ENCODE measurements at regions not wholly inside any gene's neighbourhood (a gene's known extent, or its start where the extent isn't known, plus 50 kb on each side); places are given as distances from the start of the nearest gene placed in this dataset.

DNA sequence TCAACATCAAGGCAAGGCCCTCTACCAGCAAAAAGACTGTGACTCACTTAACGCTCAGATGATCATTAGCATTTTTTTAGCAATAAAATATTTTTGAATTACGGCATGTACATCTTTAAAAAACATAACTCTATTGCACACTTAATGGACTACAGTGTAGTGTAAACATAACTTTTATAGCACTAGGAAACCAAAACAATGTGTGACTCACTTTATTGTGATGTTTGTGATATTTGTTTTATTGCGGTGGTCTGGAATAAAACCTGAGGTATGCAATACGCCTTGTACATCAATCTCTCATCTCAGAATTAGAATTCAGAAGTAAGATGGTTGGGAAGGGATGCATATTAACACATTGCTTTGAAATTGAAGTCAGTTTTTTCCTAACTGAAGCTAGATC lies 106.9 kb upstream of the PTCH1 start:
- H3K9me3 ChIP-seq (ENCODE audit: control insufficient read depth in 3 of 3, low read length in 3 of 3), result peaks cover 0 to 2% (median 2%) of the 10 kb centered on the region in 3 donors
- no peak overlapping the region for H3K4me3 ChIP-seq (ENCODE audit: low read length in 3 of 3)
- no peak overlapping the region for H3K9ac ChIP-seq (ENCODE audit: low read depth in 1 of 3, low read length in 3 of 3)
- H3K27me3 ChIP-seq (ENCODE audit: control insufficient read depth in 3 of 3, insufficient read depth in 3 of 3, low read length in 3 of 3), result peaks cover 0 to 8% (median 2%) of the 10 kb centered on the region in 3 donors
- peaks cover 0 to 5% (median 4%) of the 10 kb centered on the region in 3 donors for H3K4me1 ChIP-seq (ENCODE audit: control insufficient read depth in 3 of 3, insufficient read depth in 3 of 3, low read length in 3 of 3)
- H3K36me3 ChIP-seq (ENCODE audit: control insufficient read depth in 3 of 3, insufficient read depth in 3 of 3, low read length in 3 of 3), result no peaks in the 10 kb centered on the region
- H3K27ac ChIP-seq (ENCODE audit: low read depth, low read length), result no peak overlapping the region

GRCh38 chr9:95620722-95621121 lies 104.0 kb upstream of the PTCH1 start:
- Histone ChIP-seq H3K36me3 (ENCODE audit: control insufficient read depth in 3 of 3, insufficient read depth in 3 of 3, low read length in 3 of 3) (no peaks in the 10 kb centered on the region), H3K4me1 (ENCODE audit: control insufficient read depth in 3 of 3, insufficient read depth in 3 of 3, low read length in 3 of 3) (no peaks in the 10 kb centered on the region), H3K4me3 (ENCODE audit: low read length in 3 of 3) (no peak overlapping the region), H3K27me3 (ENCODE audit: control insufficient read depth in 3 of 3, insufficient read depth in 3 of 3, low read length in 3 of 3) (peaks cover 0 to 18% (median 8%) of the 10 kb centered on the region in 3 donors), H3K9me3 (ENCODE audit: control insufficient read depth in 3 of 3, low read length in 3 of 3) (peaks cover 0 to 2% (median 0%) of the 10 kb centered on the region in 3 donors), H3K9ac (ENCODE audit: low read depth in 1 of 3, low read length in 3 of 3) (no peak overlapping the region), H3K27ac (ENCODE audit: low read depth, low read length) (no peak overlapping the region)

- Histone ChIP-seq H3K4me3 (ENCODE audit: low read length in 3 of 3) (no peak overlapping the region), H3K9me3 (ENCODE audit: control insufficient read depth in 3 of 3, low read length in 3 of 3) (peaks cover 0 to 2% (median 0%) of the 10 kb centered on the region in 3 donors), H3K9ac (ENCODE audit: low read depth in 1 of 3, low read length in 3 of 3) (no peak overlapping the region), H3K27me3 (ENCODE audit: control insufficient read depth in 3 of 3, insufficient read depth in 3 of 3, low read length in 3 of 3) (peaks cover 0 to 18% (median 8%) of the 10 kb centered on the region in 3 donors), H3K4me1 (ENCODE audit: control insufficient read depth in 3 of 3, insufficient read depth in 3 of 3, low read length in 3 of 3) (no peaks in the 10 kb centered on the region), H3K27ac (ENCODE audit: low read depth, low read length) (no peak overlapping the region), H3K36me3 (ENCODE audit: control insufficient read depth in 3 of 3, insufficient read depth in 3 of 3, low read length in 3 of 3) (no peaks in the 10 kb centered on the region)
These were observed 103.5 kb upstream of the PTCH1 start for GRCh38 chr9:95620314-95620713.

- H3K9ac ChIP-seq (ENCODE audit: low read depth in 1 of 3, low read length in 3 of 3), result no peak overlapping the region
- H3K36me3 ChIP-seq (ENCODE audit: control insufficient read depth in 3 of 3, insufficient read depth in 3 of 3, low read length in 3 of 3), result no peaks in the 10 kb centered on the region
- no peak overlapping the region for H3K4me3 ChIP-seq (ENCODE audit: low read length in 3 of 3)
- H3K4me1 ChIP-seq (ENCODE audit: control insufficient read depth in 3 of 3, insufficient read depth in 3 of 3, low read length in 3 of 3), result no peaks in the 10 kb centered on the region
- H3K27ac ChIP-seq (ENCODE audit: low read depth, low read length), result no peak overlapping the region
- H3K27me3 ChIP-seq (ENCODE audit: control insufficient read depth in 3 of 3, insufficient read depth in 3 of 3, low read length in 3 of 3), result peaks cover 5 to 16% (median 8%) of the 10 kb centered on the region in 3 donors
- peaks cover 0 to 5% (median 2%) of the 10 kb centered on the region in 3 donors for H3K9me3 ChIP-seq (ENCODE audit: control insufficient read depth in 3 of 3, low read length in 3 of 3)
These were observed 98.5 kb upstream of the PTCH1 start for GRCh38 chr9:95615246-95615645.

GRCh38 chr9:95613670-95614069 lies 96.9 kb upstream of the PTCH1 start:
- Histone ChIP-seq H3K4me3 (ENCODE audit: low read length in 3 of 3) (no peak overlapping the region), H3K27me3 (ENCODE audit: control insufficient read depth in 3 of 3, insufficient read depth in 3 of 3, low read length in 3 of 3) (peaks cover 5 to 12% (median 8%) of the 10 kb centered on the region in 3 donors), H3K9me3 (ENCODE audit: control insufficient read depth in 3 of 3, low read length in 3 of 3) (peaks cover 0 to 5% (median 0%) of the 10 kb centered on the region in 3 donors), H3K36me3 (ENCODE audit: control insufficient read depth in 3 of 3, insufficient read depth in 3 of 3, low read length in 3 of 3) (no peaks in the 10 kb centered on the region), H3K27ac (ENCODE audit: low read depth, low read length) (no peak overlapping the region), H3K4me1 (ENCODE audit: control insufficient read depth in 3 of 3, insufficient read depth in 3 of 3, low read length in 3 of 3) (no peaks in the 10 kb centered on the region), H3K9ac (ENCODE audit: low read depth in 1 of 3, low read length in 3 of 3) (no peak overlapping the region)

- Histone ChIP-seq H3K36me3 (ENCODE audit: control insufficient read depth in 3 of 3, insufficient read depth in 3 of 3, low read length in 3 of 3) (no peaks in the 10 kb centered on the region), H3K9ac (ENCODE audit: low read depth in 1 of 3, low read length in 3 of 3) (no peak overlapping the region), H3K27me3 (ENCODE audit: control insufficient read depth in 3 of 3, insufficient read depth in 3 of 3, low read length in 3 of 3) (peaks cover 0 to 9% (median 7%) of the 10 kb centered on the region in 3 donors), H3K27ac (ENCODE audit: low read depth, low read length) (no peak overlapping the region), H3K9me3 (ENCODE audit: control insufficient read depth in 3 of 3, low read length in 3 of 3) (peaks cover 0 to 5% (median 0%) of the 10 kb centered on the region in 3 donors), H3K4me3 (ENCODE audit: low read length in 3 of 3) (no peak overlapping the region), H3K4me1 (ENCODE audit: control insufficient read depth in 3 of 3, insufficient read depth in 3 of 3, low read length in 3 of 3) (no peaks in the 10 kb centered on the region)
These were observed 94.6 kb upstream of the PTCH1 start for GRCh38 chr9:95611354-95611753.

DNA sequence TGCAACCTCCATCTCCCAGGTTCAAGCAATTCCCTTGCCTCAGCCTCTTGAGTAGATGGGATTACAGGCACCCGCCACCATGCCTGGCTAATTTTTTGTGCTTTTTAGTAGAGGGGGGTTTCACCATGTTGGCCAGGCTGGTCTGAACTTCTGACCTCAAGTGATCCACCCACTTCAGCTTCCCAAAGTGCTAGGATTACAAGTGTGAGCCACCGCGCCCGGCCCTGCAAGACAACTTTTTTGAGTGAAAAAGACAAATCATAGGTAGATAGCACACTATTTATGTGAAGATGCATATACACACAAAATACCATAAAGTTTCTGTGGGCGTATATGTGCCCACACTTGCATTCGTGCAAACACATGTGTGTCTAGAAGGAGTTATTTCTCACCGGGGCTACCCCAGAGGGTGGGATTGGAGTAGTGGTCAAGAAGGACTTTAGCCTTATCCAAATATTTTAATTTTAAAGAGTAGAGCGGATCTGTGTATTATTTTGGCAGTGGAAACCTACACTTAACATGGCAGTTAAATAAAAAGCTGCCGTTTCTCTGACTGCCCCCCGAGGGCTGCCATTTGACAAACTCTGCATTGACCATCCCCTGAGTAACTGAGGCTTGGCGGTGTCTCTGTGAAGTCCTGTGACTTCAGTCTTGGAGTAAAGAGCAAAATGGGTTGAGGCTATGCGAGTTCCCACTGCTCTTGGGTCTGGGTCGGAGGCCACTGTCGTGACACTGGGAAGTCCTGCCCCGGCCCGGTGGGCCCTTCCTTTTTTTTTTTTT lies 93.4 kb upstream of the PTCH1 start:
- Histone ChIP-seq H3K27ac (ENCODE audit: low read depth, low read length) (no peak overlapping the region), H3K36me3 (ENCODE audit: control insufficient read depth in 3 of 3, insufficient read depth in 3 of 3, low read length in 3 of 3) (no peaks in the 10 kb centered on the region), H3K9me3 (ENCODE audit: control insufficient read depth in 3 of 3, low read length in 3 of 3) (peaks cover 0 to 5% (median 0%) of the 10 kb centered on the region in 3 donors), H3K27me3 (ENCODE audit: control insufficient read depth in 3 of 3, insufficient read depth in 3 of 3, low read length in 3 of 3) (peaks cover 0 to 9% (median 0%) of the 10 kb centered on the region in 3 donors), H3K4me1 (ENCODE audit: control insufficient read depth in 3 of 3, insufficient read depth in 3 of 3, low read length in 3 of 3) (no peaks in the 10 kb centered on the region), H3K9ac (ENCODE audit: low read depth in 1 of 3, low read length in 3 of 3) (no peak overlapping the region), H3K4me3 (ENCODE audit: low read length in 3 of 3) (no peak overlapping the region)

- Histone ChIP-seq H3K36me3 (ENCODE audit: control insufficient read depth in 3 of 3, insufficient read depth in 3 of 3, low read length in 3 of 3) (no peaks in the 10 kb centered on the region), H3K27me3 (ENCODE audit: control insufficient read depth in 3 of 3, insufficient read depth in 3 of 3, low read length in 3 of 3) (peaks cover 0 to 9% (median 0%) of the 10 kb centered on the region in 3 donors), H3K4me1 (ENCODE audit: control insufficient read depth in 3 of 3, insufficient read depth in 3 of 3, low read length in 3 of 3) (no peaks in the 10 kb centered on the region), H3K27ac (ENCODE audit: low read depth, low read length) (no peak overlapping the region), H3K4me3 (ENCODE audit: low read length in 3 of 3) (no peak overlapping the region), H3K9ac (ENCODE audit: low read depth in 1 of 3, low read length in 3 of 3) (no peak overlapping the region), H3K9me3 (ENCODE audit: control insufficient read depth in 3 of 3, low read length in 3 of 3) (peaks cover 0 to 5% (median 0%) of the 10 kb centered on the region in 3 donors)
These were observed 92.7 kb upstream of the PTCH1 start for GRCh38 chr9:95609426-95609825.

- no peak overlapping the region for H3K9ac ChIP-seq (ENCODE audit: low read depth in 1 of 3, low read length in 3 of 3)
- H3K36me3 ChIP-seq (ENCODE audit: control insufficient read depth in 3 of 3, insufficient read depth in 3 of 3, low read length in 3 of 3), result no peaks in the 10 kb centered on the region
- peaks cover 2 to 9% (median 3%) of the 10 kb centered on the region in 3 donors for H3K27me3 ChIP-seq (ENCODE audit: control insufficient read depth in 3 of 3, insufficient read depth in 3 of 3, low read length in 3 of 3)
- H3K27ac ChIP-seq (ENCODE audit: low read depth, low read length), result no peak overlapping the region
- H3K4me3 ChIP-seq (ENCODE audit: low read length in 3 of 3), result no peak overlapping the region
- H3K9me3 ChIP-seq (ENCODE audit: control insufficient read depth in 3 of 3, low read length in 3 of 3), result no peaks in the 10 kb centered on the region
- no peaks in the 10 kb centered on the region for H3K4me1 ChIP-seq (ENCODE audit: control insufficient read depth in 3 of 3, insufficient read depth in 3 of 3, low read length in 3 of 3)
These were observed 91.6 kb upstream of the PTCH1 start for GRCh38 chr9:95608341-95608740.

DNA sequence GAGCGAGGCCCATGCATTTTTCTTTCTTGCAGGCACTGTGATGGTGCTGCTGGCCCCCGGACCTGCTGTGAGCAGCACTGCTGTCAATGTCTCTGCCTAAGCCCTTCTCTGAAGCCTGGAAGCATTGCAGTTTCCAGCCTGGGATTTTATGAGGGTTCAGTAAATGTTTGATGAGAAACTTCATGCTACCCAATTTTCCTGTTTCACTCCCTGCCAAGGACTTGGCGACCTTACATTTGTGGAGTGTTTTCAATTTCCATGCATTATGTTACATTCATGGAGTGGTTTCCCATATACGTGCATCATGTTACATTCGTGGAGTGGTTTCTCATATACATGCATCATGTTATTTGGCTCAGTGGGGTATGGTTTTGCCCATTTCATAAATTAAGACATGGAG lies 90.7 kb upstream of the PTCH1 start:
- H3K9me3 ChIP-seq (ENCODE audit: control insufficient read depth in 3 of 3, low read length in 3 of 3), result no peaks in the 10 kb centered on the region
- H3K27me3 ChIP-seq (ENCODE audit: control insufficient read depth in 3 of 3, insufficient read depth in 3 of 3, low read length in 3 of 3), result peaks cover 2 to 9% (median 8%) of the 10 kb centered on the region in 3 donors
- H3K4me1 ChIP-seq (ENCODE audit: control insufficient read depth in 3 of 3, insufficient read depth in 3 of 3, low read length in 3 of 3), result no peaks in the 10 kb centered on the region
- H3K27ac ChIP-seq (ENCODE audit: low read depth, low read length), result no peak overlapping the region
- H3K36me3 ChIP-seq (ENCODE audit: control insufficient read depth in 3 of 3, insufficient read depth in 3 of 3, low read length in 3 of 3), result no peaks in the 10 kb centered on the region
- no peak overlapping the region for H3K9ac ChIP-seq (ENCODE audit: low read depth in 1 of 3, low read length in 3 of 3)
- H3K4me3 ChIP-seq (ENCODE audit: low read length in 3 of 3), result no peak overlapping the region
